CD4-positive, alpha-beta memory T cell (primary cell): ENCODE measurements at regions not wholly inside any gene's neighbourhood (a gene's known extent, or its start where the extent isn't known, plus 50 kb on each side); places are given as distances from the start of the nearest gene placed in this dataset.

ENCODE experiments used
- CTCF ChIA-PET: fragments of 350-600 bp; sonication (Branson Sonifier 250); formaldehyde crosslinking; loops from one replicate; lab custom pipeline; 2021; ENCODE audit warnings: inconsistent platforms; ENCODE audit not compliant: partially characterized antibody; lab: Charles Lee
- POLR2A ChIA-PET: fragments of 350-600 bp; sonication (Branson Sonifier 250); formaldehyde crosslinking; loops from one replicate; lab custom pipeline; 2021; ENCODE audit not compliant: partially characterized antibody; lab: Charles Lee
- DNase-seq, 5 donors: peaks; one replicate each; pipeline versions ENCODE4 v3.0.0 to v3.0.0-alpha.2; 2020 to 2022; ENCODE audit warnings: mixed read lengths in 1 of 5
- H3K27ac ChIP-seq: one replicate; pipeline ENCODE4 v1.7.0; 2013; ENCODE audit warnings: low read depth, low read length
- H3K27me3 ChIP-seq: 2 replicates; pipeline ENCODE4 v1.7.0; 2013; ENCODE audit warnings: mild to moderate bottlenecking, low read length, moderate library complexity; ENCODE audit not compliant: insufficient read depth
- H3K36me3 ChIP-seq: 2 replicates; pipeline ENCODE4 v1.7.0; 2013; ENCODE audit warnings: mild to moderate bottlenecking, low read length, moderate library complexity; ENCODE audit not compliant: insufficient read depth
- H3K4me1 ChIP-seq: 2 replicates; pipeline ENCODE4 v1.7.0; 2013; ENCODE audit warnings: mild to moderate bottlenecking, low read length, moderate library complexity; ENCODE audit not compliant: insufficient read depth
- H3K4me3 ChIP-seq, 2 donors: one replicate each; pipeline ENCODE4 v1.7.0; 2013; ENCODE audit warnings: low read length in 2 of 2, mild to moderate bottlenecking in 1 of 2
- H3K9me3 ChIP-seq, 2 donors: one replicate each; pipeline ENCODE4 v1.7.0; 2013; ENCODE audit warnings: low read length in 2 of 2, control low read depth in 1 of 2; ENCODE audit not compliant: control insufficient read depth in 1 of 2
- H3K27ac Mint-ChIP-seq, 7 donors: one replicate each; pipeline ENCODE4 v1.8.0; 2020 to 2021; ENCODE audit warnings: mixed read lengths in 7 of 7, mild to moderate bottlenecking in 6 of 7, inconsistent platforms in 3 of 7, moderate library complexity in 3 of 7
- H3K27me3 Mint-ChIP-seq, 2 donors: one replicate each; pipeline ENCODE4 v1.8.0; 2020 to 2021; ENCODE audit warnings: mixed read lengths in 2 of 2
- H3K36me3 Mint-ChIP-seq, 2 donors: one replicate each; pipeline ENCODE4 v1.8.0; 2020 to 2021; ENCODE audit warnings: mixed read lengths in 2 of 2, inconsistent platforms in 1 of 2, mild to moderate bottlenecking in 1 of 2
- H3K4me1 Mint-ChIP-seq, 4 donors: one replicate each; pipeline ENCODE4 v1.8.0; 2020 to 2021; ENCODE audit warnings: mixed read lengths in 4 of 4, mild to moderate bottlenecking in 1 of 4
- H3K4me3 Mint-ChIP-seq, 8 donors: one replicate each; pipeline ENCODE4 v1.8.0; 2020 to 2021; ENCODE audit warnings: mixed read lengths in 8 of 8, mild to moderate bottlenecking in 7 of 8, moderate library complexity in 6 of 8, inconsistent platforms in 3 of 8
- H3K9me3 Mint-ChIP-seq, 8 donors: one replicate each; pipeline ENCODE4 v1.8.0; 2020 to 2021; ENCODE audit warnings: mixed read lengths in 8 of 8, mild to moderate bottlenecking in 5 of 8, inconsistent platforms in 3 of 8, moderate library complexity in 1 of 8
- intact Hi-C: fragments of 100-400 bp; cut with micrococcal nuclease; formaldehyde crosslinking; loops from one replicate; pipeline ENCODE4 v1.15.1; 2023

- Mint-ChIP-seq H3K4me1 (no peaks in the 10 kb centered on the region), H3K4me3 (no peak overlapping the region), H3K36me3 (no peaks in the 10 kb centered on the region), H3K27me3 (no peaks in the 10 kb centered on the region), H3K27ac (no peak overlapping the region), H3K9me3 (no peaks in the 10 kb centered on the region)
- Histone ChIP-seq H3K4me3 (no peak overlapping the region), H3K9me3 (no peaks in the 10 kb centered on the region), H3K36me3 (no peaks in the 10 kb centered on the region), H3K27me3 (no peaks in the 10 kb centered on the region), H3K27ac (no peak overlapping the region), H3K4me1 (no peaks in the 10 kb centered on the region)
- ChIA-PET CTCF (no interaction called here), POLR2A (no interaction called here)
- intact Hi-C loops: no loop called here
- DNase-seq: no peak
Measured at GRCh38 chr10:35922876-35923600, 280.9 kb upstream of the FZD8 start.

GRCh38 chr10:35921866-35922350 lies 279.8 kb upstream of the FZD8 start:
- DNase-seq: no peak
- CTCF ChIA-PET: no interaction called here
- no peaks in the 10 kb centered on the region for H3K4me1 ChIP-seq
- H3K27me3 ChIP-seq: no peaks in the 10 kb centered on the region
- no peaks in the 10 kb centered on the region for H3K4me1 Mint-ChIP-seq
- H3K9me3 Mint-ChIP-seq: peaks cover 0 to 3% (median 0%) of the 10 kb centered on the region in 8 donors
- H3K4me3 Mint-ChIP-seq: no peak overlapping the region
- no peak overlapping the region for H3K27ac Mint-ChIP-seq
- H3K4me3 ChIP-seq: no peak overlapping the region
- intact Hi-C loops: no loop called here
- H3K36me3 Mint-ChIP-seq: no peaks in the 10 kb centered on the region
- H3K9me3 ChIP-seq: no peaks in the 10 kb centered on the region
- H3K27ac ChIP-seq: no peak overlapping the region
- H3K27me3 Mint-ChIP-seq: peaks cover 0 to 2% of the 10 kb centered on the region in 2 donors
- H3K36me3 ChIP-seq: no peaks in the 10 kb centered on the region
- POLR2A ChIA-PET: no interaction called here

- H3K9me3 ChIP-seq: no peaks in the 10 kb centered on the region
- H3K27me3 ChIP-seq: no peaks in the 10 kb centered on the region
- Mint-ChIP-seq H3K27ac (no peak overlapping the region), H3K27me3 (peaks cover 0 to 2% of the 10 kb centered on the region in 2 donors), H3K9me3 (peaks cover 0 to 4% (median 0%) of the 10 kb centered on the region in 8 donors), H3K4me3 (no peak overlapping the region), H3K36me3 (no peaks in the 10 kb centered on the region), H3K4me1 (no peaks in the 10 kb centered on the region)
- POLR2A ChIA-PET: no interaction called here
- no peaks in the 10 kb centered on the region for H3K4me1 ChIP-seq
- intact Hi-C loops: loop anchor here (2.0 kb wide), 1 partner anchor 282 kb away; no protein-coding TSS in a partner anchor
- CTCF ChIA-PET: no interaction called here
- no peak overlapping the region for H3K27ac ChIP-seq
- no peaks in the 10 kb centered on the region for H3K36me3 ChIP-seq
- no peak overlapping the region for H3K4me3 ChIP-seq
- DNase-seq: no peak
Measured at GRCh38 chr10:35916791-35917190, 274.7 kb upstream of the FZD8 start.

GRCh38 chr10:35913628-35914027 lies 271.5 kb upstream of the FZD8 start:
- CTCF ChIA-PET: no interaction called here
- no peak for DNase-seq
- intact Hi-C loops: no loop called here
- H3K4me1 Mint-ChIP-seq: no peaks in the 10 kb centered on the region
- H3K9me3 Mint-ChIP-seq: peaks cover 0 to 4% (median 0%) of the 10 kb centered on the region in 8 donors
- POLR2A ChIA-PET: no interaction called here
- Histone ChIP-seq H3K4me3 (no peak overlapping the region), H3K27me3 (no peaks in the 10 kb centered on the region), H3K4me1 (no peaks in the 10 kb centered on the region), H3K27ac (no peak overlapping the region), H3K9me3 (no peaks in the 10 kb centered on the region), H3K36me3 (no peaks in the 10 kb centered on the region)
- H3K27ac Mint-ChIP-seq: no peak overlapping the region
- no peak overlapping the region for H3K4me3 Mint-ChIP-seq
- no peaks in the 10 kb centered on the region for H3K36me3 Mint-ChIP-seq
- peaks cover 0 to 2% of the 10 kb centered on the region in 2 donors for H3K27me3 Mint-ChIP-seq

GRCh38 chr10:35912615-35913569 lies 270.8 kb upstream of the FZD8 start:
- H3K27me3 ChIP-seq: no peaks in the 10 kb centered on the region
- H3K9me3 ChIP-seq: no peaks in the 10 kb centered on the region
- Mint-ChIP-seq H3K27ac (no peak overlapping the region), H3K27me3 (peaks cover 0 to 2% of the 10 kb centered on the region in 2 donors), H3K4me1 (no peaks in the 10 kb centered on the region), H3K9me3 (peaks cover 0 to 4% (median 0%) of the 10 kb centered on the region in 8 donors), H3K4me3 (no peak overlapping the region), H3K36me3 (no peaks in the 10 kb centered on the region)
- DNase-seq: no peak
- no peaks in the 10 kb centered on the region for H3K4me1 ChIP-seq
- H3K36me3 ChIP-seq: no peaks in the 10 kb centered on the region
- CTCF ChIA-PET: no interaction called here
- H3K4me3 ChIP-seq: no peak overlapping the region
- POLR2A ChIA-PET: no interaction called here
- H3K27ac ChIP-seq: no peak overlapping the region
- intact Hi-C loops: no loop called here

GRCh38 chr10:35911954-35912353 lies 269.9 kb upstream of the FZD8 start:
- POLR2A ChIA-PET: no interaction called here

GRCh38 chr10:35911233-35911632 lies 269.1 kb upstream of the FZD8 start:
- Mint-ChIP-seq H3K27ac (no peak overlapping the region), H3K27me3 (no peaks in the 10 kb centered on the region), H3K4me1 (no peaks in the 10 kb centered on the region), H3K4me3 (no peak overlapping the region), H3K36me3 (no peaks in the 10 kb centered on the region), H3K9me3 (peaks cover 0 to 3% (median 0%) of the 10 kb centered on the region in 8 donors)
- no peaks in the 10 kb centered on the region for H3K4me1 ChIP-seq
- H3K4me3 ChIP-seq: no peak overlapping the region
- CTCF ChIA-PET: no interaction called here
- POLR2A ChIA-PET: no interaction called here
- no peak for DNase-seq
- no peak overlapping the region for H3K27ac ChIP-seq
- no peaks in the 10 kb centered on the region for H3K9me3 ChIP-seq
- intact Hi-C loops: no loop called here
- no peaks in the 10 kb centered on the region for H3K27me3 ChIP-seq
- no peaks in the 10 kb centered on the region for H3K36me3 ChIP-seq

More at GRCh38 chr10:35911954-35912353, 269.9 kb upstream of the FZD8 start:
- H3K36me3 ChIP-seq: no peaks in the 10 kb centered on the region
- H3K9me3 ChIP-seq: no peaks in the 10 kb centered on the region
- CTCF ChIA-PET: no interaction called here
- H3K27ac ChIP-seq: no peak overlapping the region
- Mint-ChIP-seq H3K4me3 (no peak overlapping the region), H3K4me1 (no peaks in the 10 kb centered on the region), H3K36me3 (no peaks in the 10 kb centered on the region), H3K27me3 (no peaks in the 10 kb centered on the region), H3K9me3 (peaks cover 0 to 4% (median 0%) of the 10 kb centered on the region in 8 donors), H3K27ac (no peak overlapping the region)
- H3K4me1 ChIP-seq: no peaks in the 10 kb centered on the region
- DNase-seq: no peak
- no peak overlapping the region for H3K4me3 ChIP-seq
- H3K27me3 ChIP-seq: no peaks in the 10 kb centered on the region
- intact Hi-C loops: no loop called here
